ENCODE measurements at regions not wholly inside any gene's neighbourhood (a gene's known extent, or its start where the extent isn't known, plus 50 kb on each side); places are given as distances from the start of the nearest gene placed in this dataset.
"Not testable (repeated sequence)": the region's sequence is repeated elsewhere in the genome, so short reads cannot be mapped to it uniquely, and the experiment has no call there.

- intact Hi-C loops (cut with DNase I) = no loop called here
- DNase-seq (ENCODE audit: low spot score) = no peak
Measured at GRCh38 chr7:101702362-101702850, 73.3 kb upstream of the MYL10 start.

DNA sequence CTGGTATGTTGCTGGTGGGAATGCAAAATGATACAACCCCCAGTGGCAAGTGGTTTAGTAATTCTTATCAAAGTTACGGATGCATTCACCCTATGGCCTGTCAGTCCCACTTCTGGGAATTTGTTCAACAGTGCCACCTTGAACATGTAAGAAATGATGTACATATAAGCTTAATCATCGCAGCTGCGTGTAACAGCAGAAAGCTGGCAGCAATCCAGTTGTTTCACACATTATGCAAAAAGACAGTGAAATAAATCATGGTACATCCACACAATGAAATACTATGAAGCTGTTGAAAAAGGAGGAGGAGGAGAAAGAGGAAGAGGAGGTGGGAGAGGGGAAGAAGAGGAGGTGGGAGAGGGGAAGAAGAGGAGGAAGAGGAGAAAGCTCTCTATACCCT, 76.2 kb upstream of the MYL10 start:
- DNase-seq (ENCODE audit: low spot score) = no peak
- intact Hi-C loops (cut with DNase I) = no loop called here

DNA sequence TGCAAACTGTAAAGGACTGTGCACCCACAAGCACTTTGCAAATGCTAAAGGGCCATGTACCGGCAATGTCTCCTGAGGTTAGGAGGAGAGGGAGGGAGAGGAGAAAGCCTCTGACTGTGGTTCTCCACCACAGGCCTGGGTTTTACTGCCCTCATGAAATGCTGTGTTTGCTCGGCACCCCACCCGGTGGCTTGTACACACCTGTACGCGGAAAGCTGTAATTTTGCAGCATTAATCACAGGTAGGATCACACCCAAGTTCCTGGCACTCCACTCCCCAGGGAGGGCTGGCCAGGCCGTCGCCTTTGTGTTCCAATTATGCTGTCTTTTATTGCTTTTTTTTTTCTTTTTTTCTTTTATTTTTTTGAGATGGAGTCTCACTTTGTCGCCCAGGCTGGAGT, 78.5 kb upstream of the MYL10 start:
- intact Hi-C loops (cut with DNase I) = no loop called here

DNA sequence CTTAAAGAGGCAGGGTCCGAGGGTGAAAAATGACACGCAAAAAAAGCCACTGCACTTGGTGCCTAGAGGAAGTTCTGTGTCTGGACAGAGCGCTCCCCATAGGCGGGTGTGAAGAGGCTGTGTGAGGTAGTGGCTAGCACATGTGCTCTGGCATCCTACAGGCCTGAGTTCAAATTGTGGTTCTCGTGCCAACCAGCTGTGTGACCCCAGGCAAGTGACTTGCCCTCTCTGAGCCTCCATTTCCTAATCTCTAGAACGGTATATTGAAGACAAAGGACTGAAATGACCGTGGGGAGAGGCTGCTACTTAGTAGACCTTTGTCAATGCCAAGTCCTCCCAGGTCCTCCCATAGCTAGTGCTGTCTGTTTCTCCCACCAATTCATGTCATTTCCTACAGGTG, 79.1 kb upstream of the MYL10 start:
- intact Hi-C loops (cut with DNase I) = no loop called here
- DNase-seq (ENCODE audit: low spot score) = no peak

More for the DNA sequence above, 78.5 kb upstream of the MYL10 start:
- DNase-seq (ENCODE audit: low spot score) = no peak

- no peak for DNase-seq (ENCODE audit: low spot score)
- intact Hi-C loops (cut with DNase I) = no loop called here
Measured at GRCh38 chr7:101712652-101713051, 83.6 kb upstream of the MYL10 start.

DNA sequence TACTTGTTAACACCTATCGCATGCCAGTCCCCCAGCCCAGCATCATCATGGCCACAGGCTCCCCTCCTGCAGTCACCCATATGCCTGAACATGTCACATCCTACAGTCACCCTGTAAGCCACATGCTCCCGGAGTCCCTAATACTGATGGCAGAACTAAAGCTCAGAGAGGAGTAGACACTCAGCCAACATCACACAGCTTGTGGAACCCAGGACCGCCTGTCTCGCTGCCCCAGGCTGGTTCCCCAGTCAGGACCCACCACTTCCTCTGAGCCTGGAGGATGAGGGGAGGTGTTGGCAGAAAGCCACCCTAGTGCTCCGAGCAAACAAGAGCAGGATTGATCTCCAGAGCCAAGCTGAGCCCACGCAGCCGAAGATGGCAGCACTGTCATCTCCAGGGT, 85.0 kb upstream of the MYL10 start:
- intact Hi-C loops (cut with DNase I) = loop anchor here in 1 of 2 donors (1.0 kb wide), 1 partner anchor 42 kb away; no protein-coding TSS in a partner anchor
- DNase-seq (ENCODE audit: low spot score) = no peak

GRCh38 chr7:101717628-101718357, 88.7 kb upstream of the MYL10 start:
- intact Hi-C loops (cut with DNase I) = no loop called here
- peak; percentile 88 for DNase-seq (ENCODE audit: low spot score)

GRCh38 chr7:101718363-101719122, 89.4 kb upstream of the MYL10 start:
- intact Hi-C loops (cut with DNase I) = no loop called here
- no peak for DNase-seq (ENCODE audit: low spot score)

DNA sequence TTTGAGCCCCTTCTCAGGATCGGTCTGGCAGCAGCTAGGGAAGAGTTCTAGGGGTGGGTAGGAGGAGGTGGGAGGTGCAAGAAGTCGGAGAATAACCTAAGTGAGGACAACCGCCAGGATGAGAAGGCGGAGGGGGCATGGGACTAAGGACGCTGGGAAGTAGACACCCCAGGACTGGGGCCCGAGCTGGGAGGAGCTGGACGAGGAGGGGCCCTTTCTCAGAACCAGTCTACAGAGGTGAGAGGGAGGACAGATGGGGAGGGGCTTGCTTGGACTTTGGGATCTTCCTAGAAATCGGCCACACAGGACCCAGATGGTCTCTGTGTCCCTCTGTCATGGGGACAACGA, 90.0 kb upstream of the MYL10 start:
- no peak for DNase-seq (ENCODE audit: low spot score)
- intact Hi-C loops (cut with DNase I) = no loop called here

DNA sequence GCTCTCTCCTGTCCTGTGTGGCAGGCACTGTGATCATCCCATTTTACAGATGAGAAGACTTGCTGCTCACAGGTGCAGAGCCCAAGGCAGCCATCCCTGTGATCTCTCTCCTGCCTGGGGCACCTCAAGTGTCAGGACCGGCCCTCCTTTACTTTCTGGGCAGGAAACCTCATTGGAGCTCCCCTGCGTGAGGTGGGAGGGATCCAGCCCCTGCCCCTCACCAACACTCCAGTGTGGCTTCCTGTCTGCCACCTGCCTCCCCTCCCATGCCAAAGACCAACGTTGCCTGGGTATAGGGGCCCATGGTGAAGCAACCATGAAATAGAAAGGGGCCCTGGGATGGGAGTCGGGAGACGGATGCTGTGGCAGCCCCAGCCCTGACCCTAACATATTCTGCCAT, 91.2 kb upstream of the MYL10 start:
- no peak for DNase-seq (ENCODE audit: low spot score)
- intact Hi-C loops (cut with DNase I) = no loop called here

- DNase-seq (ENCODE audit: low spot score) = no peak
- intact Hi-C loops (cut with DNase I) = no loop called here
Measured at GRCh38 chr7:101722247-101722646, 93.2 kb upstream of the MYL10 start.

DNA sequence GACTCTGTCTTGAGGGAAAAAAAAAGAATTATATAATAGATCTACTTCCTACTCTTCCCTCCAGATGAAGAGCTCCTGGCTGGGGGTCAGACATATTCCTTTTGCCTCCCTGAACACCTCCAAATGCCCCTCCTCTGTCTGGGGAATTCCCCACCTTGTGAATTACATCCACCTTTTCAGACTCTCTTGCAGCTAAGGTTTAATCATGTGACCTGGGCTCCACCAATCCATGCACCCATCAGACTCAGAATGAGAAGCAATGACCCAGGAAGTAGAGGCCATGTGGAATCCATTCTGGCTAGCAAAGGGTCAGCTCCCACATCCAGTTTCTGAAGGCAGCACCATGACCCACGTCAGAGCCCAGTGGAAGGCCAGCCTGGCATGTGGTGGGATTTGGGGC, 93.6 kb upstream of the CUX1 start:
- intact Hi-C loops (cut with DNase I) = no loop called here
- no peak for DNase-seq (ENCODE audit: low spot score)

DNA sequence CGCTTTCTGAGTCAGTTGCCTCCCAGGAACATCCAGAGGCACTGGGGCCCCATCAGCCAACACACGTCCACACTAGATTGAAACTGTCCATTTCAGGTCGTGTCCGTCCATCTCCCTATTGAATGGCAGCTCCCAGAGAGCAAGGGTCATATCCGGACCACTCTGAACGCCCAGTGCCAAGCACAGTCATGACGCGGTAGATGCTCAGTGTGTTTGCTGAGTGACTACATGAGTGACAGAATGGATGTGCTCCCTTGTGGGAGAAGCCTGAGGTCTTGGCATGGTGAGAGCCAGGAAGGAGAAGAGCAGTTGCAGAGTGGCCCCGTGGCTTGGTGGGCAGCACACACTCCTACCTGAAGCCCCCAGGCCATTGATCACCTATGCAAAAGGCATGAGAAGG, 92.5 kb upstream of the CUX1 start:
- no peak for DNase-seq (ENCODE audit: low spot score)
- intact Hi-C loops (cut with DNase I) = no loop called here

DNA sequence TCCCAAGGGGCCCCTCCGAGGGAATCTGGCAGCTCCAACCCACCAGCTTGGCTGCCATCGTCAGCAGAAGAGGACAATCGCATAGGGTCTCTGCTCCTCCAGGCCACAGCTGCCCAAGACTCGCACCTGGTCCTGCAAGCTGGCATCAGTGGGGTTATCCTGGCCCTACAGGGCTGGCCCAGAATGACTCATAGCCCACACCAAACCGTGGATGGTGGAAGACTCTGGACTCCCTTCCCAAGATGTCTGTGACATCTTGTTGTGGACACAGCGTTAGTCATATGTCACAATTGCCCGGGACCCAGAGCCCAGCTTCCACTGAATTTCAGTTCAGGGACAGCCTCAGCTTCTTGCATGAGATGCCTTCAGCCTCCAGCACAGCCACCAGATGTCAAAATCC, 91.5 kb upstream of the CUX1 start:
- intact Hi-C loops (cut with DNase I) = no loop called here
- no peak for DNase-seq (ENCODE audit: low spot score)

DNA sequence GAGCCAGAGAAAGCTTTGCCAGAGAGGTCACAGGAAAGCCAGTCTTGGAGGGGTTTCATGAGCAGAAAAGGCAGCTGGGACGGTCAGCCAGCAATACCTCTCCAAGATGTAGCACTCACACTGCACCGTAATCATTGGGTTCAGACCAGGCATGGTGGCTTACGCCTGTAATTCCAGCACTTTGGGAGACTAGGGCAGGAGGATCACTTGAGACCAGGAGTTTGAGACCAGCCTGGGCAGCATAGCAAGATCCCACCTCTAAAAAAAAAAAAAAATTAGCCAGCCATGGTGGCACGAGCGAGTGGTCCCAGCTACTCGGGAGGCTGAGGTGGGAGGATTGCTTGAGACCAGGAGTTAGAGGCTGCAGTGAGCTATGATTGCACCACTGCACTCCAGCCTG, 90.2 kb upstream of the CUX1 start:
- intact Hi-C loops (cut with DNase I) = no loop called here
- DNase-seq (ENCODE audit: low spot score) = no peak

GRCh38 chr7:101728128-101728527, 89.3 kb upstream of the CUX1 start:
- intact Hi-C loops (cut with DNase I) = no loop called here
- no peak for DNase-seq (ENCODE audit: low spot score)

DNA sequence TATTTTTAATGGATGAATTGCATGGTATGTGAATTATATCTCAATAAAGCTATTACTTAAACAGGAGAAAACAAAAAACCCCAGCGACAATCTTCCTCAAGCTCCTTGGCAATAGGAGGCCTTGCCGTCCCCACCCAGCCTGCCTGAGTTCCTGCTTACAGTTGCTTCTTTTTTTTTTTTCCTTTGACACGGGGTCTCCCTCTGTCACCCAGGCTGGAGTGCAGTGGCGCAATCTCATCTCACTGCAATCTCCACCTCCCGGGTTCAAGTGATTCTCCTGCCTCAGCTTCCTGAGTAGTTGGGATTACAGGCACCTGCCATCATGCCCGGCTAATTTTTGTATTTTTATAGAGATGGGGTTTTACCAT, 88.6 kb upstream of the CUX1 start:
- DNase-seq (ENCODE audit: low spot score); intact Hi-C loops (cut with DNase I): not testable (repeated sequence)

- DNase-seq (ENCODE audit: low spot score) = peak; percentile 91
- intact Hi-C loops (cut with DNase I) = no loop called here
Measured at GRCh38 chr7:101729241-101729883, 88.1 kb upstream of the CUX1 start.

DNA sequence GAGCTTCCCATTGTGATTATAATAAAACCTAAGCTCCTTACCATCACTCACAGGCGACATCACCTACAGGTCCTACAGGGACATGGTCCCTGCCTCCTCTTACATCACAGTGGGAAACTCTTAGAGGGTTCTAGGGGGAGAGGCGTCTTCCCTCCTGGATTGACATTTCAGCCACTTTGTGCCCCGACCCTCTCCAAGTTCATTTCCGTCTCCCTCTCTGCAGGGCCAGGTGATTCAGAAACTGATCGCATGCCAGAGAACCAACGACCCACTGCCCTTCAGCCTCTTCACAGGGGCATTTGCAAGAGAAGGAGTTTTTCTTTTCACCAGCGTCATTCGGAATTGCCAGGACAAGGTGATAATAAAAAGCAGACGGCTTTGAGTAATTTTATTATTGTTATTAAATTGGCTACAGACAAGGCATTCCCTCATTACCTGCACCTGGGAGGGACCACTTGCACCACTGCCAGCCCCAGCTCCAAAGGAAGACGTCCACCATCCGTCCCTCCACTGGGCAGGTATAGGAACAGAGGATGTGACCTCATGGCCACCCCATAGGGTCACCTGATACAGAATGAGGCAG, 85.8 kb upstream of the CUX1 start:
- no peak for DNase-seq (ENCODE audit: low spot score)
- intact Hi-C loops (cut with DNase I) = no loop called here
